GM23338 (cell line): ENCODE measurements at regions not wholly inside any gene's neighbourhood (a gene's known extent, or its start where the extent isn't known, plus 50 kb on each side); places are given as distances from the start of the nearest gene placed in this dataset.

Experiments used
- CTCF ChIP-seq, 2 experiments: fragments of 200-600 bp in 1 of 2; sonication (generic) in 1 of 2; conservative IDR thresholded peaks; 2 replicates each; pipeline versions ENCODE4 v1.5.1 to v1.6.1; 2016 to 2017; ENCODE audit warnings: antibody characterized with exemption in 2 of 2, low read depth in 2 of 2, mild to moderate bottlenecking in 2 of 2, moderate library complexity in 1 of 2
- ETS1 ChIP-seq: IDR thresholded peaks from 2 replicates; pipeline ENCODE4 v1.6.1; 2016; ENCODE audit warnings: antibody characterized with exemption
- EZH2 ChIP-seq: fragments of 200-600 bp; sonication (generic); IDR thresholded peaks from one replicate; pipeline ENCODE4 v1.8.0; 2017; ENCODE audit warnings: antibody characterized with exemption, mild to moderate bottlenecking, low read depth; ENCODE audit not compliant: unreplicated experiment
- EZH2phosphoT487 ChIP-seq: fragments of 200-600 bp; sonication (generic); IDR thresholded peaks from one replicate; pipeline ENCODE4 v1.8.1; 2018; ENCODE audit warnings: antibody characterized with exemption; ENCODE audit not compliant: unreplicated experiment
- JUNB ChIP-seq: IDR thresholded peaks from one replicate; pipeline ENCODE4 v1.6.1; 2016; ENCODE audit warnings: antibody characterized with exemption; ENCODE audit not compliant: unreplicated experiment
- NANOG ChIP-seq: IDR thresholded peaks from 2 replicates; pipeline ENCODE4 v1.6.1; 2016; ENCODE audit warnings: antibody characterized with exemption, borderline replicate concordance
- POLR2AphosphoS5 ChIP-seq: IDR thresholded peaks from 2 replicates; pipeline ENCODE4 v1.6.1; 2016; ENCODE audit warnings: antibody characterized with exemption, low read depth
- REST ChIP-seq: IDR thresholded peaks from one replicate; pipeline ENCODE4 v1.6.1; 2018; ENCODE audit warnings: antibody characterized with exemption; ENCODE audit not compliant: unreplicated experiment

GRCh38 chr2:198483051-198483450 lies 678.7 kb downstream of the PLCL1 start:
- TF ChIP-seq CTCF (conservative IDR thresholded peaks at IDR 0.05; ENCODE audit: low read depth in 2 of 2) (no peak), EZH2phosphoT487 (no peak), REST (no peak), POLR2AphosphoS5 (no peak), EZH2 (no peak), ETS1 (no peak), JUNB (no peak), NANOG (no peak)
